HEK293T (cell line): ENCODE measurements at regions not wholly inside any gene's neighbourhood (a gene's known extent, or its start where the extent isn't known, plus 50 kb on each side); places are given as distances from the start of the nearest gene placed in this dataset.

Source experiments
- CTCF ChIA-PET: fragments of 350-600 bp; formaldehyde crosslinking; extraction: SDS; loops from one replicate; lab custom pipeline; 2021; ENCODE audit warnings: antibody characterized with exemption, inconsistent platforms; lab: Yijun Ruan, JAX
- POLR2A ChIA-PET: fragments of 350-600 bp; formaldehyde crosslinking; extraction: SDS; loops from one replicate; lab custom pipeline; 2020; ENCODE audit warnings: antibody characterized with exemption, inconsistent platforms; lab: Yijun Ruan, JAX
- DNase-seq: peaks from one replicate; pipeline ENCODE4 v3.0.0; 2012; ENCODE audit warnings: mixed read lengths; ENCODE audit errors: extremely low spot score
- ARNT ChIP-seq: fragments of 450-650 bp; IDR thresholded peaks from 2 replicates; pipeline ENCODE4 v1.6.1; 2017; ENCODE audit warnings: mild to moderate bottlenecking
- BHLHE40 ChIP-seq: fragments of 450-650 bp; IDR thresholded peaks from 2 replicates; pipeline ENCODE4 v1.6.1; 2016; ENCODE audit warnings: mild to moderate bottlenecking, moderate library complexity, borderline replicate concordance
- CTBP1 ChIP-seq: fragments of 450-650 bp; IDR thresholded peaks from 2 replicates; pipeline ENCODE4 v1.6.1; 2016; ENCODE audit warnings: borderline replicate concordance
- ELF4 ChIP-seq: fragments of 450-650 bp; IDR thresholded peaks from 2 replicates; pipeline ENCODE4 v1.6.1; 2017; ENCODE audit warnings: antibody characterized with exemption
- FOXA1 ChIP-seq: fragments of 450-650 bp; IDR thresholded peaks from 2 replicates; pipeline ENCODE4 v1.6.1; 2016; ENCODE audit warnings: mild to moderate bottlenecking
- FOXK2 ChIP-seq: fragments of 450-650 bp; IDR thresholded peaks from 2 replicates; pipeline ENCODE4 v1.6.1; 2016; ENCODE audit warnings: mild to moderate bottlenecking
- FOXM1 ChIP-seq: fragments of 450-650 bp; IDR thresholded peaks from 2 replicates; pipeline ENCODE4 v1.6.1; 2017; ENCODE audit warnings: mild to moderate bottlenecking, borderline replicate concordance
- HDGF ChIP-seq: fragments of 450-650 bp; IDR thresholded peaks from 2 replicates; pipeline ENCODE4 v1.6.1; 2017; ENCODE audit warnings: antibody characterized with exemption, borderline replicate concordance
- L3MBTL2 ChIP-seq: fragments of 450-650 bp; conservative IDR thresholded peaks from 2 replicates; pipeline ENCODE4 v1.6.1; 2016; ENCODE audit warnings: mild to moderate bottlenecking
- LEF1 ChIP-seq: fragments of 450-650 bp; IDR thresholded peaks from 2 replicates; pipeline ENCODE4 v1.6.1; 2017; ENCODE audit warnings: mild to moderate bottlenecking, borderline replicate concordance
- NFRKB ChIP-seq: fragments of 450-650 bp; IDR thresholded peaks from 2 replicates; pipeline ENCODE4 v1.6.1; 2016; ENCODE audit warnings: mild to moderate bottlenecking, moderate library complexity
- SP1 ChIP-seq: fragments of 450-650 bp; IDR thresholded peaks from 2 replicates; pipeline ENCODE4 v1.6.1; 2017
- SUZ12 ChIP-seq: fragments of 450-650 bp; IDR thresholded peaks from 2 replicates; pipeline ENCODE4 v1.6.1; 2016; ENCODE audit warnings: mild to moderate bottlenecking
- TARDBP ChIP-seq: fragments of 450-650 bp; IDR thresholded peaks from 2 replicates; pipeline ENCODE4 v1.6.1; 2016
- ZNF384 ChIP-seq: fragments of 450-650 bp; IDR thresholded peaks from 2 replicates; pipeline ENCODE4 v1.6.1; 2016
- TF ChIP-seq, protein P1 (sequence below): fragments of 450-650 bp; IDR thresholded peaks from 2 replicates; pipeline ENCODE4 v1.6.1; 2016

- no peak for DNase-seq
- no peak for TF ChIP-seq NFRKB
- TF ChIP-seq ELF4: no peak
- no peak for TF ChIP-seq TARDBP
- TF ChIP-seq FOXA1: no peak
- no peak for TF ChIP-seq LEF1
- TF ChIP-seq BHLHE40: no peak
- TF ChIP-seq, protein P1, sequence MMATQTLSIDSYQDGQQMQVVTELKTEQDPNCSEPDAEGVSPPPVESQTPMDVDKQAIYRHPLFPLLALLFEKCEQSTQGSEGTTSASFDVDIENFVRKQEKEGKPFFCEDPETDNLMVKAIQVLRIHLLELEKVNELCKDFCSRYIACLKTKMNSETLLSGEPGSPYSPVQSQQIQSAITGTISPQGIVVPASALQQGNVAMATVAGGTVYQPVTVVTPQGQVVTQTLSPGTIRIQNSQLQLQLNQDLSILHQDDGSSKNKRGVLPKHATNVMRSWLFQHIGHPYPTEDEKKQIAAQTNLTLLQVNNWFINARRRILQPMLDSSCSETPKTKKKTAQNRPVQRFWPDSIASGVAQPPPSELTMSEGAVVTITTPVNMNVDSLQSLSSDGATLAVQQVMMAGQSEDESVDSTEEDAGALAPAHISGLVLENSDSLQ: no peak
- no peak for TF ChIP-seq CTBP1
- TF ChIP-seq SP1: no peak
- no peak for TF ChIP-seq HDGF
- TF ChIP-seq FOXM1: no peak
- no peak for TF ChIP-seq ZNF384
- ChIA-PET POLR2A (no interaction called here), CTCF (no interaction called here)
Measured at GRCh38 chr13:105220881-105221280, 1314.6 kb downstream of the EFNB2 start.

DNA sequence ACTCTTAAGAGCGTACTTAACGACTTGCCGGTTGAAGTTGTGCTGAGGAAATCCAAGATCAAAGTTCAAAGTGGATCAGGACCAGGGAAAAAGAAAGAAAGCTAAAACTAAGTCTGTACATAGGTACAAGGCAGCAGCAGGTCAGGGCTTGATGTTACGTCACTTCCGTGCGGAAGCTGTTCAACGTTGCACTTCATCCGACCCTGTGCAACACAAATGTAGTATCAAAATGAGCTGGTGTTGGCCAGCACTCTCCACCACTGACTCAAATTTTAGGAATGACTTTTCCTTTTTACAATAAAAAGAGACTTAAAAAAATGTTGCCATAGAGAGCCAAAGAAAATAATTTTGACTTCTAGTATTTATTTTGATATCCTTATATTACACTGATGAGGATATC is 1315.4 kb downstream of the EFNB2 start:
- ChIA-PET CTCF (no interaction called here), POLR2A (no interaction called here)
- DNase-seq: no peak
- TF ChIP-seq CTBP1: no peak
- TF ChIP-seq LEF1: no peak
- no peak for TF ChIP-seq SP1
- no peak for TF ChIP-seq NFRKB
- no peak for TF ChIP-seq ELF4
- no peak for TF ChIP-seq HDGF
- no peak for TF ChIP-seq FOXA1
- no peak for TF ChIP-seq FOXK2
- TF ChIP-seq SUZ12: no peak
- no peak for TF ChIP-seq ZNF384
- no peak for TF ChIP-seq BHLHE40
- no peak for TF ChIP-seq ARNT
- no peak for TF ChIP-seq TARDBP
- TF ChIP-seq L3MBTL2: no peak
- TF ChIP-seq, protein P1: no peak

DNA sequence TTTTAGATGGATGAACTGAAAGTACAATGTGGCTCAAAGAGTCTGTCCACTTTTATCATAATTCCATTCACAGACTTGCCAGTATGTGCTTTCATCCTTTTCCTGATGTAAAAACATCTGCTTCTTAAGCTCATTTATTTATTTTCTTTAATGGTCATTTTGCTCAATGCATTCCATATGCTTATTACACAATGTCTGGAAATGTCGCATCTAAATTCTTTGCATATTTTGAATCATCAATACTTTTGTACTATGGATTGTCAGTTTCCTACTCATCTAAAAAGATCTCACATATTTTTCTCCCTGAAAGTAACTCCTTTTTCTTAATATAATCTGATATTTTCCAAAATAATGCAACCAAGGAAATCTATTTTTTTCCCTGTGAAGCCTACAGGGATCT is 1315.8 kb downstream of the EFNB2 start:
- no peak for DNase-seq
- POLR2A ChIA-PET: no interaction called here
- CTCF ChIA-PET: no interaction called here
- no peak for TF ChIP-seq FOXA1
- no peak for TF ChIP-seq ARNT
- TF ChIP-seq, protein P1: no peak
- TF ChIP-seq L3MBTL2: no peak

DNA sequence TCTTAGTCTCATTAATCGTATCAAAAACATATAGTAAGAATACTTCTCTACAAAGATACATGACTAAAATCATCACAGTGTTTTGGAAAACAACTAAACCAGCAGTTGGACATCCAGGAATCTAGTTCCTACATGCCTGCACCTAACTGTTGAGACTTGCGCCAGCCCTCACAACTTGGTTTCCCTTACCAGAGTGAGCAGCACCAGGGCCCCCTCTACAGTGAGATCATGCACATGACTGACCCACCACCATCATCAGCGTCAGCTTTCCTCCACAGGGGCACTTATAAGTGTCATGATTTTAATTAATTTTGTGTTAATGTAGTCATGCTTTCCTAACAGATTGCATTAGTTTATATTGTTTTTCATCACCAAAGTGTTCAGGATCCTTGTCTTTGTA is 1322.0 kb downstream of the EFNB2 start:
- no peak for DNase-seq
- ChIA-PET POLR2A (no interaction called here), CTCF (no interaction called here)
- TF ChIP-seq ARNT: no peak
- TF ChIP-seq, protein P1: no peak
- TF ChIP-seq SUZ12: no peak
- no peak for TF ChIP-seq FOXK2
- no peak for TF ChIP-seq SP1
- no peak for TF ChIP-seq FOXA1
- TF ChIP-seq CTBP1: no peak
- no peak for TF ChIP-seq NFRKB
- TF ChIP-seq LEF1: no peak

- TF ChIP-seq SP1 (no peak), CTBP1 (no peak), LEF1 (no peak), NFRKB (no peak), BHLHE40 (no peak), FOXM1 (no peak), TARDBP (no peak), SUZ12 (no peak), ZNF384 (no peak), HDGF (no peak), FOXK2 (no peak)
- CTCF ChIA-PET: no interaction called here
- DNase-seq: no peak
- POLR2A ChIA-PET: no interaction called here
Measured at GRCh38 chr13:105207572-105208293, 1327.7 kb downstream of the EFNB2 start.

DNA sequence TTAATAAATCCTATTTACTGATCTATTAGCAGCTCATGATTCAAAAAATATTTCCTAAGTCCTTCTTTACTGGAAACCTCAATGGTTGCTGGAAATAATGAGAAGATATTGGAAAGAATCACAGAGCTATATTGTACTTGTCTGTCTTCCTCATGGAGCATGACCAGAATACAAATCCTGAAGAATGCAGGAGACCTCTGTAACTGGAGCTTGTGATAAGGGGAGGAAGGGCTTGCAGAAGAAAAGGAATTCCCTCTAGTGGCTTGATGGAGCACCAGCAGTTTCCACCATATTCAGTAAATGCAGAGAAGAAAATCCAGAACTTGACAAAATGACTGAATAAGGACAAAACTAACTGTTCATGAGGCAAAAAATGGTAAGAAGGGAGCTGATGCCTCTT is 1333.1 kb downstream of the EFNB2 start:
- TF ChIP-seq CTBP1 (no peak), L3MBTL2 (no peak), SUZ12 (no peak), NFRKB (no peak), SP1 (no peak)
- peak; percentile 7 for DNase-seq
- ChIA-PET CTCF (interaction anchor here (0.7 to 0.8 kb wide), 4 partner anchors 11 to 896 kb away, joined by 3 to 4 read pairs (median 3); no protein-coding TSS in a partner anchor), POLR2A (no interaction called here)
